BLaER1 (cell line): ENCODE measurements at regions not wholly inside any gene's neighbourhood (a gene's known extent, or its start where the extent isn't known, plus 50 kb on each side); places are given as distances from the start of the nearest gene placed in this dataset.

Experiments used
- H3K27ac ChIP-seq: shearing (Covaris generic); formaldehyde crosslinking; 2 replicates; pipeline ENCODE4 v1.8.1; 2022
- H3K27me3 ChIP-seq: shearing (Covaris generic); formaldehyde crosslinking; 2 replicates; pipeline ENCODE4 v1.8.1; 2022
- H3K36me3 ChIP-seq: shearing (Covaris generic); formaldehyde crosslinking; 2 replicates; pipeline ENCODE4 v1.8.1; 2022
- H3K4me1 ChIP-seq: shearing (Covaris generic); formaldehyde crosslinking; 2 replicates; pipeline ENCODE4 v1.8.1; 2022
- H3K4me2 ChIP-seq: shearing (Covaris generic); formaldehyde crosslinking; 2 replicates; pipeline ENCODE4 v1.8.1; 2022
- H3K4me3 ChIP-seq: shearing (Covaris generic); formaldehyde crosslinking; 2 replicates; pipeline ENCODE4 v1.8.1; 2022
- H3K9ac ChIP-seq: shearing (Covaris generic); formaldehyde crosslinking; 2 replicates; pipeline ENCODE4 v1.8.1; 2022
- H3K9me3 ChIP-seq: shearing (Covaris generic); formaldehyde crosslinking; 2 replicates; pipeline ENCODE4 v1.8.1; 2022
- H4K20me1 ChIP-seq: shearing (Covaris generic); formaldehyde crosslinking; 2 replicates; pipeline ENCODE4 v1.8.1; 2022
- Cebpa-rat ChIP-seq: shearing (Covaris generic); IDR thresholded peaks from 2 replicates; pipeline ENCODE4 v1.8.1; 2022

DNA sequence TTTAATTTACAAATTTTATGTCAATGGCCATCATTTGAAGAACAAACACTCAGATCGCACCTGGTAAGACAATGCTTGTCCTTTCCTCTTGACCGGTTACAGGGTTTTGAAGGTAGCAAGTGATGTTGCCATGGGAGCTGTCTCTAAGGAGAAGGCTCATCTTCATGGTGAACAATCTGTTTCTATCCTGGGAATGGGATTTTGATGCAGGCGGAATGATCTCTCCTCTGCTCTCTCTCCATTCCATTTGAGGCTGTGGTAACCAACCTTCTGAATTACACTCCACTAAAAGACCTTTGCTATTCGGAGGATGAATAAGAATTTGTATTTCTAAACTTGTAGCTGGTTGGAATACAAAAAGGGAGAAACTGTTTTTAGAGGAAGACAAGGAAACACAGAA, 57.9 kb upstream of the SLC5A9 start:
- Histone ChIP-seq H4K20me1 (no peaks in the 10 kb centered on the region), H3K9ac (no peak overlapping the region), H3K4me2 (no peak overlapping the region), H3K27me3 (no peaks in the 10 kb centered on the region), H3K27ac (no peak overlapping the region), H3K9me3 (peaks cover 4% of the 10 kb centered on the region; the same call in 1 of the 2 replicates), H3K36me3 (no peaks in the 10 kb centered on the region), H3K4me1 (no peaks in the 10 kb centered on the region), H3K4me3 (no peak overlapping the region)
- TF ChIP-seq Cebpa-rat = no peak

DNA sequence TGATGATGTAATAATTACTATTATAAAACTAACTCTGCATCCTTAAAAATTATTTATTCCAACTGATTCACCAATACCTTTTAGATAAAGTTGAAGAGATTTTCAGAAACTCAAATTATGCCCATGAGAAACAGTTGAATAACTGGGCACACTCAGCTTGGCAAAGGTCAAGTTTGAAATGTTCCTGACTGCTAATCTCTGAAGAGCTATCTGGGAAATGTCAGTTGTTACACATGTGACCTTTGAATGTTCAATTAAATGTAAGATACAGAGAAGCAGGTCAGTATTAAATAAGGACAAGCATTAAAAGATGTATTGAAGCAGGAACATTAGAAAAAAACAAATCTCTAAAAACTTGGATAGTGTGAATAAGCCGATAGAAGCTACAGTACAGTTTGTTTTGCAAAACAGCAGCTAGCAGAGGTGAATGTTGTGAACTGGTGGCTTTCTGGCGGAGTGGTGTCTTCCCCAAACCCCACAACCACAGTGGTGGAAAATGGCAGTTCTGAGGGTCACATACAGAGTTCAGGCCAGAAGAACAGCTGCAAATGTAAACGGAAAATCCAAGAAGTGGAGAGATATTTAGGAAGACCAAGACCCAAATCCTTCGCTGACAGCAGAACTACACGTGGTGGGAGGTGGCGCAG, 61.9 kb upstream of the SLC5A9 start:
- H4K20me1 ChIP-seq = no peaks in the 10 kb centered on the region
- no peak overlapping the region for H3K4me3 ChIP-seq
- H3K9me3 ChIP-seq = no peaks in the 10 kb centered on the region
- H3K27me3 ChIP-seq = no peaks in the 10 kb centered on the region
- TF ChIP-seq Cebpa-rat = no peak
- no peak overlapping the region for H3K27ac ChIP-seq
- no peaks in the 10 kb centered on the region for H3K36me3 ChIP-seq
- no peaks in the 10 kb centered on the region for H3K4me1 ChIP-seq
- H3K4me2 ChIP-seq = no peak overlapping the region
- H3K9ac ChIP-seq = no peak overlapping the region

DNA sequence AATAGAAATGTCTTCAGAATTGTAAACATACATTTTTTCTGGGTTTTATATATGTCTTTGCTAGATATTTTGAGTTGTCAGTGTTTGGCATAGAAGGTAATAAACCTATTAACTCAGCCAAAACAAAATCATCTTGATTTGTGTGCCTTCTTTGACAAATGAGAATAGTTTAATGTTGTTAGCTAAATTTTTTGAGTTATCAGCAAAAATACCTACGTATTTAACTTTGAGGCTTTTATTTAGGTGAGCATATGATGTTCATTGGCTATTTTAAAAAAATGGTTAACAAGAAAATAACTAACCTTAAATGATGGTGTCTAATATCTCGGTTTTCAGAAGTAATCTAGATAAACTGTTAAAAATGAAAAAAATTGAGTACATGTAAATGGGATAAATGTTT, 83.2 kb upstream of the SLC5A9 start:
- H3K4me3 ChIP-seq = no peak overlapping the region
- H3K4me1 ChIP-seq = no peaks in the 10 kb centered on the region
- no peak overlapping the region for H3K9ac ChIP-seq
- TF ChIP-seq Cebpa-rat = no peak
- no peaks in the 10 kb centered on the region for H3K27me3 ChIP-seq
- no peak overlapping the region for H3K27ac ChIP-seq
- no peak overlapping the region for H3K4me2 ChIP-seq
- no peaks in the 10 kb centered on the region for H3K36me3 ChIP-seq
- peaks cover 6% of the 10 kb centered on the region for H3K9me3 ChIP-seq
- H4K20me1 ChIP-seq = no peaks in the 10 kb centered on the region

DNA sequence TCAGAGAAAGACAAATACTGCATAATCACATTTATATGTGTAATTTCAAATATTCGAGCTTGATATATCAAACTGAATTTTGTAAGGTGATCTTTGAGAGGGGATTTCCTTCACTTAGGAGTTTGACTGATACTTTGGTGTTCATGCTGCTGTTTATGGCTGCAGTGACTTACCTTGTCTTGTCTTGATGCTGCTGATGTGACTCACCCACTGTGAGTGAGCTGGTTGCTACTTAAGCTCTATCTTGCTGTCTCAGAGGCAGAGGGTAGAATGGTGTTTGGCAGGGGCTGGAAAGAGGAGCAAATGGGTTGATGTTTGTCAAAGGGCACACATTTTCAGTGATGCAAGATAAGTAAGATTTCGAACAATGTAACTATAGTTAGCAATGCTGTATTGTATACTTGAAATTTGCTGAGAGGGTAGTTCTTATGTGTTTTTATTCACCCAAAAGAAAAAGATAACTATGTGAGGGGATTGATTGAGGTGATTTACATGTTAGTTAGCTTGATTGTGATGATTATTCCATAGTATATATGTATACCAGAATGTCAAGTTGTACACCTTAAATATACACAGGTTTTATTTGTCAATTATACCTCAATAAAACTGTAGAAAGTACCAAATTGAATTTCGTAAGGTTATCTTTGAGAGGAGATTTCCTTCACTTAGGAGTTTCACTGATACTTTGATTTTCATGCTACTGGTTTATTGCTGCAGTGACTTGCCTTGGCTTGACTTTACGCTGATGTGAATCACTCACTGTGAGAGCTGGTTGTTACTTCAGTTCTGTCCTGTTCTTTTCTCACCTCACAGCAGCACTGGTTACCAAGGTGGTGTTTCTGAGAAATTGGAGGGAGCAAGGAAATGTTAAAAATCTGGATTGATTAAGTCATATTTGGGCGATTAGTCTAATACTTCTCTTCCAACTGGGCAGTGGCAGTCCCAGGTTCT, 94.5 kb upstream of the SLC5A9 start:
- no peak for TF ChIP-seq Cebpa-rat
- Histone ChIP-seq H3K27me3 (no peaks in the 10 kb centered on the region), H3K4me2 (no peak overlapping the region), H4K20me1 (no peaks in the 10 kb centered on the region), H3K4me1 (no peaks in the 10 kb centered on the region), H3K9me3 (no peaks in the 10 kb centered on the region), H3K36me3 (no peaks in the 10 kb centered on the region), H3K9ac (no peak overlapping the region), H3K27ac (no peak overlapping the region), H3K4me3 (no peak overlapping the region)

DNA sequence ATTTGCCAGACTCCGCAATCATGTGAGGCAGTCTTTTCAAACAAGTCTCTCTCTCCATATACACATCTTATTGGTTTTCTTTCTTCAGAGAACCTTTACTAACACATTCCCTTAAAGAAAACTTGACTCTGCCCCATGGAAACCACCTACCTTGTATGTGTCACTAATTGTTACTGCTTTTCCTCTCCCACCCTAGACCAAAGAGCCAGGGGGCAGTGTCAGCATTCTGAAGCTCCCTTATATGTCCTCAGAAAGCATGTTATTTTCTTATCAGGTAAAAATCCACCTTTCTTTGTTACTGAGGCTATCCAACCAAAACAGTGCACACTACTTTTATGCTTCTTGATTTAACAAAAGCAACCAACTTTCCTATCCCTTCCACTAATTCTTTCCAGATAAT, 98.9 kb upstream of the SLC5A9 start:
- no peak overlapping the region for H3K27ac ChIP-seq
- H3K4me3 ChIP-seq = no peak overlapping the region
- H3K4me2 ChIP-seq = no peak overlapping the region
- H3K36me3 ChIP-seq = no peaks in the 10 kb centered on the region
- H4K20me1 ChIP-seq = no peaks in the 10 kb centered on the region
- H3K27me3 ChIP-seq = no peaks in the 10 kb centered on the region
- H3K9me3 ChIP-seq = no peaks in the 10 kb centered on the region
- no peak for TF ChIP-seq Cebpa-rat
- no peak overlapping the region for H3K9ac ChIP-seq
- H3K4me1 ChIP-seq = no peaks in the 10 kb centered on the region

DNA sequence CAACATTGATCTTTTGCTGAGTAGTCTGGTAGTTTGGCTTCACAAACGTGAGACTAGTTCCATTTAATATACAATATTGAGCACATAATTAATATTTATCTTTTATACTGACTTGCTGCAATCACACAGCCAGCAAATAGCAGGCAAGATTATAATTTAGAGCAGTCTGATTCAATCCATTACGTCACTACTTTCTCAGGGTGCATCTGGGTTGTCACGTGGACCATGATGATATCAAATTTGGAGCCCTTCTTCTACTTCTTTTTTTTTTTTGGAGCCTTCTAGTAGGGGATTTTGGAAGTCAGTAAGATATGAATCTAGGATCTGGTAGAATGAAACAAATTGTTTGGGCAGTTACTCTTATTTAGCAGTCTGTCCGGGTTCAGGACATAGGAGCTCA, 100.6 kb upstream of the SLC5A9 start:
- no peak for TF ChIP-seq Cebpa-rat
- Histone ChIP-seq H3K9me3 (no peaks in the 10 kb centered on the region), H3K9ac (no peak overlapping the region), H3K4me2 (no peak overlapping the region), H3K27ac (no peak overlapping the region), H3K36me3 (no peaks in the 10 kb centered on the region), H3K4me3 (no peak overlapping the region), H3K4me1 (no peaks in the 10 kb centered on the region), H4K20me1 (no peaks in the 10 kb centered on the region), H3K27me3 (no peaks in the 10 kb centered on the region)

DNA sequence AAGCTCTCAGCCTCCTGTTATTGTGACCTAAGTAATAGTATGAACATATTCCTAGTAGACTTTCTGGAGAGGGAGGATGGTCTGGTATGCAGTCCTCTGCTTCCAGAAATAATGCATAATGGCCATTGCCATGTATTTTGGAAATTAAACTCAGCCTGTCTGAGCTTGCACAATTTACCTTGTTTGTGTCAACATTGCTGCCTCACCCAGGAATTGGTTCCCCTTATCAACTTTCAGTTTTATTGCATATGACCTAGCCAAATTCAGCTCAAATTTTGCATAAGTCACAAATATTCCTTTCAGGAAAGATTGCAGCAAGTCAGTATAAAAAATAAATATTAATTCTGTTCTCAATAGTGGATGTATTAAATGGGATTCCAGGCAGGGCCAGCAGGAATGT, 101.9 kb upstream of the SLC5A9 start:
- Histone ChIP-seq H3K9me3 (no peaks in the 10 kb centered on the region), H3K27me3 (no peaks in the 10 kb centered on the region), H3K36me3 (no peaks in the 10 kb centered on the region), H3K4me3 (no peak overlapping the region), H3K9ac (no peak overlapping the region), H4K20me1 (no peaks in the 10 kb centered on the region), H3K4me1 (no peaks in the 10 kb centered on the region), H3K4me2 (no peak overlapping the region), H3K27ac (no peak overlapping the region)
- no peak for TF ChIP-seq Cebpa-rat

DNA sequence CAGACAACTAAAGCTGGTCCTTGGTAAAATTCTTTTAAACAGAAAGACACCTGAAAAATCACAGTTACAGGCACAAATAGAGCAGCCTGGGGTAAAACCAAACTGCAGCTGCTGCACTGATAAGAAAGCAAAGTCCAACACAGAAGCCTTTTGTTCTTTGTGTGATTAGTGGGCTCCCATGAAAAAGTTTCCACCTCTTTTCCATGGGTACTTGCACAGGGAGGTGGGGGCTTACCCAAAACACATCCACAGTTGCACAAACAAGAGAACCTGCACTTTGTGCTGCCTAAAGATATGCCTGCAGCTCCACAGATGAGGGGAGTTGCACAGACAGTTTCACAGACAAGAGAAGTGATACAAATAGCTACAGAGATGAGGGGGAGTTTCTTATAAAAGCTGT, 106.7 kb upstream of the SLC5A9 start:
- Histone ChIP-seq H3K4me1 (no peaks in the 10 kb centered on the region), H3K27me3 (no peaks in the 10 kb centered on the region), H3K36me3 (no peaks in the 10 kb centered on the region), H3K4me2 (no peak overlapping the region), H3K9me3 (no peaks in the 10 kb centered on the region), H3K9ac (no peak overlapping the region), H4K20me1 (no peaks in the 10 kb centered on the region), H3K4me3 (no peak overlapping the region), H3K27ac (no peak overlapping the region)
- TF ChIP-seq Cebpa-rat = no peak

DNA sequence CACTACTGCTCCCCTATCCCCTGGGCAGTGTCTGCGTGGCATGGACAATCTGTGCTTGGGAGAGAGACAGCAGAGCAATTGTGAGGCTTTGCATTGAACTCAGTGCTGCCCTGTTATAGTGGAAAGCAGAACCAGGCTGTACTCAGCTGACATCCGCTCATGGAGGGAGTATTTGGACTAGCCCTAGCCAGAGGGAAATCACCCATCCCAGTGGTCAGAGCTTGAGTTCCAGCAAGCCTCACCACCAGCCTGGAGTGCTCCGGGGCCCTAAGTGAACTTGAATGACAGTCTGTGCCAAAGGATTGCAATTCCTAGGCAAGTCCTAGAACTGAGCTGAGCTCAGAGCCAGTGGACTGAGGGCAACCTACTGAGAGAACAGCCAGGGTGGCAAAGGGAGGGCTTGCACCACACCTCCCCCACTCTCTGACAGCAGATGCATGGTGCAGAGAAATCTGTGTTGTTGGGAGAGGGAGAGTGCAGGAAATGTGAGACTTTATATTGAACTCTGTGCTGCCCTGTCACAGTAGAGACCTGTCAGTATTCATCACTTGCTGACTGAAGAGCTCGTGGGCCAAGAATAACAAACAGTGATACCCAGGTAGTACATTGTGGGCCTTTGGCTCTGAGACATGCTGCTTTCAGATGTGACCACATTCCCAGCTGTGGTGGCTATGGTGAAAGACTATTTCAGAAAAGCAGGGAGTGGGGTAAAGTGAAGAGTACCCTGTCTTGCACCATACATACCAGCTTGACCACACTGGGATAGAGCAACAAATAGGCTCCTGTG, 107.7 kb upstream of the SLC5A9 start:
- Histone ChIP-seq H3K4me3 (no peak overlapping the region), H3K4me2 (no peak overlapping the region), H3K27ac (no peak overlapping the region), H3K9me3 (no peaks in the 10 kb centered on the region), H3K9ac (no peak overlapping the region), H3K36me3 (no peaks in the 10 kb centered on the region), H4K20me1 (no peaks in the 10 kb centered on the region), H3K4me1 (no peaks in the 10 kb centered on the region), H3K27me3 (no peaks in the 10 kb centered on the region)
- no peak for TF ChIP-seq Cebpa-rat
